NCI-H69 (cell line): ENCODE measurements at regions not wholly inside any gene's neighbourhood (a gene's known extent, or its start where the extent isn't known, plus 50 kb on each side); places are given as distances from the start of the nearest gene placed in this dataset.

Experiments
- DNase-seq: peaks from one replicate; lab custom pipeline; 2025; lab: John Stamatoyannopoulos, UW

DNA sequence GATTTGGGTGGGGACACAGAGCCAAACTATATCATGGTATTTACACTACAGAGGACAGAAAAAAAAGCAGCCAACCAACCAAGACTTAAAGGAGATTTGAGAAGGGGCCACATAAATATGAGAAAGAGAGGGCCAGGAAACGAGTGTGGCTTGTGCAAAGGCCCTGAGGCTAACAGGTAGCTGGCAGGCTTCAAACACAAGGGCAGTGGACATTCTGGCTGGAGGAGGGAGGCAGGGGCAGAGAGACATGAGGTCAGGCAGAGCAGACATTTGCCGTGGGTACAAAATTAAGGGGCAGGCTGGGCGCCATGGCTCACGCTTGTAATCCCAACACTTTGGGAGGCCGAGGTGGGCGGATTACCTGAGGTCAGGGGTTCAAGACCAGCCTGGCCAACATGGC, 278.7 kb downstream of the FOXO1 start:
- DNase-seq = no peak

DNA sequence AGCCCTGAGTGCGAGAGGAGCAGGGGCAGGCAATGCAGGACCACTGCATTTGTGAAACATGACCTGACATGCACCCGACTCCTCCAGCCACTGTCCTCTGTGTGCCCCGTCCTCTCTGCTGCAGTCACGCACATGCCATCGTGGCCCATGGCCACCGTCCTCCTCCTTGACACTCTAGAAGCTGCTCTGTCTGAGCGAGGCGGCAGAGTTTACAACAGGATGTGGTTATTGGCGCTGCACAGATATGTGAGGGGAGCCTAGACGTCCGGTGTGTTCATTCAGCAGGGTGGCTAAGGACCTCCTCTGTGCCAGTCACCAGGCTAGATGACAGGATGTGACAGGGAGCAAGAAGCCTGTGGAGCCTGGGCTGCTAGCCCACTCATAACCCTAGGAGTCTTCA, 277.8 kb downstream of the FOXO1 start:
- no peak for DNase-seq

DNA sequence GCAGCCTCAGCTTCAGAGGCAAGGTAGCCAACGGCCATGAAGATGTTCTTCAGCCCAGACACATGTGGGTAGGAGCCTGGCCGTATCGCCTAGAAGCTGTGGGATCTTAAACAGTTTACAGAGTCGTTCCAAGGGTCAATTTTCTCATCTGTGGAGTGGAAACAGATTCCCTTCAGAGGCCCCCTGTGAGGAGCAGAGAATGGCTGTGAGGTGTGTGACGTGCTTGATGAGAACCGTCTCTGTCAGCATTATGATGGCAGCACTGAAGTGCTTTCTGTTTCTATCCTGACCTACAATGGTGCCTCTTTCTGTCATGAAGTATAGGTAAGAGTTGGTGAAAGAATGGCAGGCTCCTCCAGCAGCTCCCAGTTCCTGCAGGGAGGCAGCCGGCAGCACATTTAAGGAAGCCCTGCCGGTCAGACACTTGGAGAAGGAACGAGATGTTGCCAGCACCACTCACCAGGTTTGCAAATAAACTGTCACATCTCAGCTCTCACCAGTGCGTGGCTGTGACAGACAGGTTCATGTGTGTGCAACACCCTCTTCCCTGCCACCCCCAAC, 277.3 kb downstream of the FOXO1 start:
- DNase-seq = no peak

DNA sequence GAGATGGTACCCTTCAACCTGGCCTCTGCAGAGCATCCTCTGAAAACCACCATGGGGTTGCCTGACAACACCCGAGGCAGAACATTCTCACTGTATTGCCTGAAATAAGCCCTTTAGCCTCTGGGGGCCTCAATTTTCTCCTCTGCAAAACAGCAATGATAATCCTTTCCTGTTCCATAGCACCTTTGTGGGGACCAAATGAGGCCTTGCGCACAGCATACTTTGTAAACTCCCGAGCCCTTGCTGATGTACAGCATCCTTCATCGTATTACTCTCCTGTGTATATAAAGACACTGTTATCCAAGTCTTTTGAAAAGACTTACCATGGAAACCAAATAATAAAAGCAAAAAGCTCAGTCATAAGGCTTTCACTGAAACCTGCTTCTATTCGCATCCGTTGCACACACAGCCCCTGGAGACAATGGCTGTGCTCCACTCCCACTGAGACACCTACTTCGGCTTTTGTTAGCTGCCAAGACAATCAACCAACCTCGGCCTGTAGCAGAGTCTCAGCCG, 276.0 kb downstream of the FOXO1 start:
- DNase-seq = no peak

DNA sequence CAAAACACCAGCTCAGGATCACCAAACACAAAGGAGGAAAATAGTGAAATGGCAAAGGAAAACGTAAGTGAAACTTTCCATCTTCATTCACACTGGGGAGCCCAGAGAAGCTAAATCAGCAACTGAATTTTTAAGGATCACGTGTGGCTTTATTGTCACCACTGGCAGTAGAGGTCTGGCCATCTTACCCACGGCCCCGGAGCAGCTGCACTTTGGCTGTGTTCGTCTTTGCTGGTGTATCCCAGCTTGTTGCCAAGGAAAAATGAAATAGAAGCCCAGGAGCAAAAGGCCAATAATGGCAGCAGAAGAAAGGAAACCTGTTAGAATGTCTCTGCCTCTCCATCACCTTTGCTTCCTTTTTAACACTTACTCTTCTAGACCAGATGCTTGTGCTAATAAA, 274.7 kb downstream of the FOXO1 start:
- DNase-seq = no peak

DNA sequence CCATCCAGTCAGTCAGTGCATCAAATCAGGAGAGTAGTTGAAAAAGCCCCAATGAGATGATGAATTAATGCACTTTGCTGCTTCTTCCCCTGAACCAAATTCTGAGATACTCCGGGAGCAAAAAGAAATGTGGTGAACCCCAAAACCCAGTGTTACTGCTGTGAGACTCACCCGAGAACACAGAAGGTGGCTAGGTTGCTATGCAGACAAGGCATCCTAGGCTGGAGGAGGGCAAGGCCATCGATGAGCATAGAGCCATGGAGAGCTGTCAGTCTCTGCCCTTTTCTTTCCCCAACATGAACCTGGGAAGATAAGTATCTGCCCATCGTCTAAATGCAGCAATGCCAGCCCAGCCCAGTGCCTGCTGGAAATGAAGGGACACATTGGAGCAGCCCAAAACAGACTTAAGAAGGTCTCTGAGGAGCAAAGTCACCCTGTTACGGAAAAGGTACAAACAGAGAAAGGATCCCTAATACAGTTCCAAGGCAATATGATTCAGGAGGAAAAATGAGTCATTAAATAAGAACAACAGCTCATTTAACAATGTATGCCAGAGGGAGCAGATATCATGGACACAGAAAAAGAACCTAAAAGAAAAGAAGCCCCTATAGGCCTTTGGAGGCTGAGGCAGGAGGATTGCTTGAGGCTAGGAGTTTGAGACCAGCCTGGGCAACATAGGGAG, 272.0 kb downstream of the FOXO1 start:
- DNase-seq = no peak

DNA sequence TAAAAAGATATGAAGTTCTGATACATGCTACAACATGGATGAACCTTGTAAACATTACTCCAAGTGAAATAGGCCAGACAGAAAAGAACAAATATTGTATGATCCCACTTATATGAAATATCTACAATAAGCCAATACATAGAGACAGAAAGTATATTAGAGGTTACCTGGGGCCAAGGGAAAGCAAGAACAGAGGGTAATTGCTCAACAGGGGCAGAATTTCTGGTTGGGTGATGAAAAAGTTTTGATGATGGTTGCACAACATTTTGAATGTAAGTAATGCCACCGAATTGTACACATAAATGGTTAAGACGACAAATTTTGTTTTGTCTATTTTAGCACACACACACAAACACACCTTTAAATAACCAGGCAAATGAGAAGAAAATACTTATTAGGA, 268.4 kb downstream of the FOXO1 start:
- DNase-seq = no peak

DNA sequence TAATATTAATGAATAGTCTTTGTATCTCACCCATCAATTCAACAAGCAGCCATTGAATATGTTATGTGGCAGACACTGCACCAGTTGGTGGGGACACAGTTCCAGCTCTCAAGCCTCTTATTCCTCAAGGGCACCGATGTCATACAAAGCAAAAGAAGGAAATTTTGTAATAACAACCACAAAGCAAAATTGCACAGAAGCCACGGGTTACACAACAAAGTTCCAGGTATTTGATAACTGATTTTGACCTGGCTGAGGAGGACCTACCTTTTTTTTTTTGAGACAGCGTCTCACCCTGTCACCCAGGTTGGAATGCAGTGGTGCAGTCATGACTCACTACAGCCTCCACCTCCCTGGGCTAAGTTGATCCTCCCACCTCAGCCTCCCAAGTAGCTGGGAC, 266.7 kb downstream of the FOXO1 start:
- DNase-seq = no peak

DNA sequence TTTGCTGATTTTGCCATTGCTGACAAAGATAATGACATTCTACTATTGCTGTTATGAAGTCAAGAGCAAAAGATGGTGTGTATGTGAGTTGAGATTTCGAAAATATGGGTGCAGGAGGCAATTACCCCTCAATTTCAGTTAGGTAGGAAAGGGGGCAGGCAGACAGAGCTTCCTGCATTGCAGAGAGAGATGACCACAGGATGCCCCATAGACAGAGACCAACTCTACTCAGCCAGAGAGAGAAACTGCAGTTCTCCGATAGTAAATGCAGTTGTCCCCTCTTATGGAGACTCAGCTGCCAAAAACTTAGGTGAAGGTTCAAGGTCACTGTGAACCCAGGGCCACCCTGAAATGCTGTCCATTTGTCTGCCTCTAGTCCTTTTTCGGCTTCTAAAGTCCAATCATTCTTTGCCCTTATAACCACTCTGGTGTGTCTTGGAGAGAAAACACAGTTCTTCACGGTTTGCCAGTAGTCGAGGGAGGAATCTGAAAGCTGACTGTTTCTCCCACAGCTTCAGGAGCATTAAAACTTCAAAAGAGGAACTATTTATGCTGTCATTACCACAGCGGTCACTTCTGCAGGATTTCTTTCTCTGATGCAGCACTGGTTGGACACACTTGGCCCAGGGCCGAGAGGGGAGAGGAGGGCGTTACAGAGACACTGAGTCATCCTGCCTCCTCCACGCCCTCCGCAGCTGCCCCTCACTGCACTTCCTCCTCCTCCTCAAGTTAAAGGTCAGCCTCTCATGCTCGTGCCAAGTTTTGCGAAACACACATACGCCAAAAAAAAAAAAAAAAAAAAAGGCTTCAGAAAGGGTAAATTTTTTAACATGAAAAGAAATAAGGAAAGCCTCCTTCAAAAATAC, 264.3 kb downstream of the FOXO1 start:
- DNase-seq = peak; percentile 30

DNA sequence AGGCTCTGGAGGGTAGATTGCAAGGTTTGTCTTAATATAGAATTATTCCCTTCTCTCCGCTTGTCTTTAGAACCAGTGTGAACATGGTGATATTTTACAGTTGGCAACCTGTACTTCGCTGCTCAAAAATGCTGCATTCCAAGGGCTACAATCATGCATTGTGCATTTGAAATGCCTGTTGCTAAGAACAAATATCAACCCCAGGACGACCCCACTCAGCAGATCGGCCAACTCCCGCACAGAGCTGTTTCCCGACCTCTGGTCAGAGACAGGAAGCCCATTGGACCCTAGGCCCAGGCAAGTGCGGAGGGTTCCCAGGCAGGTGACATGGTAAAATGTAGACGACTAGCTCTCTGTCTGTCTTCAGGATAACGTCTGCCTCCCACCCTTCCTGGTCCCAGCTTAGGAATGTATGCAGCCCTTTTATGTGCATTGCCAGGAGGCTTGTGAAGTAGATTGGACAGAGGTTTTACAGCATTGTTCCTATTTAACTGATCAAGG, 263.5 kb downstream of the FOXO1 start:
- no peak for DNase-seq

DNA sequence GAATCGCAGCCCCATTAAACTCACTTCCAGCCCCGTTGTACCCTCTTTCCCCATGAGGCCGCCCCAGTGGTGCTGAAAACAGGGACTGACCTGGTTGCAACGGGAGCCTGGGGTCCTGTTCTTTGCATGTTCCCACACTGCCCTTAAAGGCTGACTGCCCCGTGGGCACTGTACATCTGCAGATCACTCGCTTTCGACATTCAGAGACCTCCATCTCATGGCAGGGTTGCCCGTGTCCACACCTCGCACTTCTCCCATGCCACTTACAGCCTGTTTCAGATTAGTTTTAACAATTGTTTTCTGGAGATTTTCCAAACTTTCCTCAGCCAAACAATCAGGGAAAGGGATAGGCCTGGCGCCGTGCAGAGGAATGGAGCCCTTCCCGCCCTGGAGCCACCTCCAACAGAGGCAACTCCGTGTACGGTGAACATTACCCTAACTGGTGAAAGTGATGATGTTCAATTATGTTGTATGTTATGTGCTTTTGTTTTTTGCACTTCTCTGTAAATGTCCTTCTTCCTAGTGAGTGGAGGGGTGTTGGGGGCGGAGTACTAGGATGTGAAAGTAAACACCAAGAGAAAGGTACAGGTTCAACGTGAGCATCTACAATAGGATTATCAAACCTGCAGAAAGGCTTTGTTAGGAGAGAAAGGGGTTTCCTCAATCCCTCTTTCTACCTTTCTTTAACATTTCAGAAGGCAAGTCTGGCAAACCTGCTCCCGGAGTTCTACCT, 262.8 kb downstream of the FOXO1 start:
- DNase-seq = no peak

DNA sequence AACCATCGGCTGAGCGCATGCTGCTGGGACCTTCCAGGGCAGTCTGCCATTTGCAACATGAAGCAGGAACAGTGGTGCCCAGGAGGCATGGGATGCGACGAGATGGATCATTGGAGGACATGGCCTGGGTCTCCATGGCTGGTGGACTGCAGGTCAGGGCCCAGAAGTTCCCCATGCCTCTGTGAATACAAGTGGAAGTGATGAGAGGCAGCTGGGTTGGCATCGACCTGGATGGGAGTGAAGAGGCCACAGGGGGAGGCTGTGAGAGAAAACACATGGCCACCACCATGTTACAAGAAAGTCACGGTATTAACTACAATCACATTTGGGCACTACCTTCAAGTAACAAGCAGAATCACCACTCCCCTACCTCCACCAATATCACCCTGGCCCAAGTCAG, 262.0 kb downstream of the FOXO1 start:
- DNase-seq = no peak

DNA sequence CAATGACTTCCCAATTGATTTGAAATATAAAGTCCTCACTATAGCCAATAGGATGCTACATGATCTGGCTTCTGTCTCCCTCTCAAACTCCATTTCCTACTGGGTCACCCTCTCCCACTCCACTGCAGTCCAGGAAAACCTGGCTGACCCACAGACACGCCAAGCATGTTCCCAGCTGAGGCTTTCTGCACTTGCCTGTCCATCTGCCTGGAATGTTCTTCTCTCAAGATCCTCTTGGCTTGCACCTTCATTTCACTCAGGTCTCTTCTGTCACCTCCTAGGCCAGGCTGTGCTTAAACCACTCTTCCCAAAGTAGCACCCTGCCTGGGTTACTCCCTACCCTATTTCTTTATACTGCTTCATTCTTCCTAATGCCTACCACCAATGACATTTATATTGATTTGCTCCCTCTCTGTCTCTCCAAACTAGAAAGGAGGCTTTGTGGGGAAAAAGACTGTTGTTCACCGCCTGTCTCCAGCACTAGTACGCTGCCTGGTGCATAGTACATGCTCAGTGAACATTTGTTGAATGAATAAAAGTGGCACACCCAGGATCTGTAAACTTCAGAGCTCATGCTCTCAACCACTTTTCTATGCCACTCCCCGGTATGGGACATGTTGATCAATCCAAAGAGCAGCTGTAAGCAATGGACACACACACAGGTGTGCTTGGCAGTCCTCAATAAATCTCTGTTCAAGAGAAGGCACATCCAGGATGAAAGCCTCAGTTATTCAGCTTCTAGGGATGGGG, 261.3 kb downstream of the FOXO1 start:
- no peak for DNase-seq

DNA sequence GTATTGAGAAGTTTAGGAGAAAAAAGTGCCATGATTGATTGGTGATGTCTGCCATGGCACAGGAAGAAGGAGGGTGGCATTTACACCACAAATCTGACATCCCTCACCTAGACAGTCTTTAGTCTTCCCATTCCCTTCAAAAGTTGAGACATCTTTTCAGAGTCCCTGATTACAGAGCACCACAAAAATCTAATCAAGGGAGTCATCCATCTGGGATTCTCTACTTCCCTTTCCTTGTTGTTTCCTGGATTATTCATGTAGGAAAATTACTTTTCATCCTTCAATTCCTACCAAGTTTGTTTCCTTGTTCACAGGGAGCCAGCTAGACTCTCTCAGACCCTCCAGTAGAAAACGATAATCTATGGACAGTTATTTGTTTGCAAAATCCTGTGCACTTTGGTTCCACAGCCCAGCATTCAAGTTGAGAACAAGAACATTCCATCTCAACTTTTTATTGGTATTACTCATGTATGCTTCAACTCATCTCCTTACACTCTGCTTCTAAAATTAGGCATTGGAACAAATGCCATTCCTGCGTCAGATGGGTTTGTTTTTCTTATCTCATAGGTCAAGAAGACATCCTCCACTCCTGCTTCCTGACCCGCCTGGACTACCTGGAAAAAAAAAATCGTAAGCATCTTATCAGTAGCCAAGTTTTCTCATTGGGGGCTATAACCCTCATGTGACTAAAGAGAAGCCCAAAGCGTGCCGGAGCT, 259.9 kb downstream of the FOXO1 start:
- DNase-seq = no peak

DNA sequence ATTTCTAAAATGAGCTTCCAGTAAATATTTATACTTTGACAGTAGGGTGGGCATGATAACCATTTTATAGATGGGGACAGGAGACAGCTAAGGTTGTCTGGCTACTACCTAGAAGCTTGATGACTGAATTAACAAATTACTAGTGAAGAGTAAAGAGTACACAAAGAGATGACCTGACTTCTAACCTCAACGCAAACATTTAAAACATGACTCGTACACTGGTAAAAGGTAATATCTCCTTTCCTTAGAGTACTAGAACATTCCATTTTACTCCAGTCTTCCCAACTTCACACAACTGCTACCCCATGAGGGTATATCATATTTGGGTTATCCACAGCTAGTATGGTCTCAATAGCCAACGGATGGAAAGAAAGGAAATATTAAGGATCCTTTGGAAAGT, 258.9 kb downstream of the FOXO1 start:
- DNase-seq = no peak

DNA sequence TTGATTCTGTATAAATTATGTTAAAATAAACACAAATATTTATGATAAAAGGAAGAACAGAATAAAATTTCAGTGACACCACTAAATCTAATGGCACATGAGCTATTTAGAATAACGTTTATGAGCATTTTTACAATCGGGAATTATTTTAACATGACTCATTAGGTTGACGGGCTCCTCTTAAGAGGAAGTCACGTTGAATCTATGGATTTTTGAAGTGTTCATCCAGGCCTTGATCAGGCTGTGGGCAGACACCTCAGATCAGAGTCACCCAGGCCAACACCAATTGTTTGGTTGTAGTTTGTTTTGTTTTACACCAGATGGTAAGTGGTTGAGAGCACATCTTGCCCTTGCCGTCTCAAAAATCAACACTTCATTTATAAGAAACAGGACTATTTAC, 257.8 kb downstream of the FOXO1 start:
- no peak for DNase-seq

DNA sequence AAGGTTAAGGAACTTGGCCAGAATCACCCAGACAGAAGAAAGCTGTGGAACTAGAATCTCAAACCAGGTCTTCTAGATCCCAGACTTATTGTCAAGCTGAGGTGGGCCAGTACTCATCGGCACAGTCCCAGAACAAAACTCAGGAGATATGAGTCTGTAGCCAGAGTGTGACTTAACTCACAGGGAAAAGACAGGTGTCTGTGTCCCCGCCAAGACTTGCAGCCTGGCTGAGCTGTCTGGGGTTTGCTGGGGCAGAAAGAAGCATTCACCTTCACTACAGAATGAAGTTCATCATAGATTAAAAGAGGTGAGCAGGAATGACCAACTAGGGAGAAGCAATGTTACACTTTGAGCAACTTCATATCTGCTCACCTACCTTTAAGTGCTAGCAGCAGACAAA, 257.2 kb downstream of the FOXO1 start:
- DNase-seq = no peak

DNA sequence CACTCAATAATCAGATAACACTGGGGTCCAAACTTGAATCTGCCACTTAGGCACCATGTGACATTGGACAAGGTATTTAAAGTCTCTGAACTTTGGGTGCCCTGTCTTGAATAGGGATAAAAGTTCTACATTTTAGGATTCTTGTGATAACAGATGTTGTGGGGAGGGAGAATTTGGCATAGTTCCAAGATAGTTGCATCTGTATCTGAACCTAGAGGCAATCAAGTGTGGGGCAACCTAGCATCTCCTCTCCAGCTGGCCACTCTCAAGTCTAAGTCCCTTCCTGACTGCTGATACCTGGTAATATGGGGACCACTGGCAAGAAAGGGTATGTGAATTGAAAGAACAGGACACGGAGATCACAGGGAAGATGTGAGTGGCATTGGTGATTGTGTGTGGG, 256.1 kb downstream of the FOXO1 start:
- no peak for DNase-seq

DNA sequence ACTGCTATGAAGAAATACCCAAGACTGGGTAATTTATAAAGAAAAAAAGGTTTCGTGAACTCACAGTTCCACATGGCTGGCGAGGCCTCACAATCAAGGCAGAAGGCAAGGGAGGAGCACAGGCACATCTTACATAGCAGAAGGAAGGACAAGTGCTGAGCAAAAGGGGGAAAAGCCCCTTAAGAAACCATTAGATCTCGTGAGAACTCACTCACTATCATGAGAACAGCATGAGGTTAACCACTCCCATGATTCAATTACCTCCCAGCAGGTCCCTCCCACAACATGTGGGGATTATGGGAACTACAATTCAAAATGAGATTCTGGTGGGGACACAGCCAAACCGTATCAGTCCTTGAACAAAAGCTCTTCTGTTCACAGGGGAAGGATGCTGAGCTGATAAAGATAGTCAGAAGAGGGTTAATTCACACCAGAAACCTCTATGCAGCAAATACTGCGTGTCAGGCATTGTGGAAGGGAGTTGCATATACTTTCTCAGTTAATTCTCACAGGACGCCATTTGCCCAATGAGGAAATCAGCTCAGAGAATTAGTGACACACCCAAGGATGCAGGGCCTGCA, 246.2 kb downstream of the FOXO1 start:
- no peak for DNase-seq

DNA sequence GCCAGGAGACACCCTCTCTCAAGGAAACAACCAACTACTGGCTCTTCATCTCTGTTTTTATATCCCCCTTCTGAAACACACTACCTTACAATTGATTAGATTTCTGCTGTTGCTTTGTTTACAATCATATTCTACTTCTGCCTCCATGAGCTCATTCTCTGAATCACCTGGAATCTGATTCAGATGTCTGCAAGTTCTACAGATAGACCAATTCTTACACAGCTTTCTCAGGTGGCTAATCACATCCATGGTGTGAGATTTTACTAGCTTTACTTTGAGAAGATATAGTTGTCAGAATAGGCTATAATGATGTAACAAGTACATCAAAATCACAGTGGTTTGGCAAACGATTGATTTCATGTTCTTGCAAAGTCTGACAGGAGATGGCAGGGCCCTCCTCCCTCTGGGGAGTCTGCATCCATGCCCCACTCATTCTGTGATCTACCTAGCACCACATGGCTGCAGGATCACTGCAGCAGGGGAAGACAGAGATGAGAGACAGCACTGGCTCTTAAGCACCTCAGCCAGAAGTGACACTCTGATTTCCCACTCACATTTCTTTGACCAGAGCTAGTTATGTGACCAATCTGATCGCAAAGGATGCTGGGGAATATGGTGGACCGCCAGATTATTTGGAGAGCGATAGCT, 243.7 kb downstream of the FOXO1 start:
- DNase-seq = no peak
